ENCODE measurements at regions not wholly inside any gene's neighbourhood (a gene's known extent, or its start where the extent isn't known, plus 50 kb on each side); places are given as distances from the start of the nearest gene placed in this dataset.

- no peak for DNase-seq (ENCODE audit: low spot score)
Measured at GRCh38 chr19:27758626-27759505, 1454.1 kb downstream of the UQCRFS1 start.

- DNase-seq (ENCODE audit: low spot score), result no peak
Measured at GRCh38 chr19:27754700-27755099, 1458.3 kb downstream of the UQCRFS1 start.

- DNase-seq (ENCODE audit: low spot score), result no peak
Measured at GRCh38 chr19:27753622-27754021, 1459.3 kb downstream of the UQCRFS1 start.

- no peak for DNase-seq (ENCODE audit: low spot score)
Measured at GRCh38 chr19:27752530-27753184, 1460.3 kb downstream of the UQCRFS1 start.

GRCh38 chr19:27751044-27751391 is 1461.9 kb downstream of the UQCRFS1 start:
- DNase-seq (ENCODE audit: low spot score), result no peak

GRCh38 chr19:27750391-27751043 is 1462.4 kb downstream of the UQCRFS1 start:
- DNase-seq (ENCODE audit: low spot score), result no peak

GRCh38 chr19:27748551-27749152 is 1464.3 kb downstream of the UQCRFS1 start:
- DNase-seq (ENCODE audit: low spot score), result no peak

- no peak for DNase-seq (ENCODE audit: low spot score)
Measured at GRCh38 chr19:27746691-27747380, 1466.1 kb downstream of the UQCRFS1 start.

GRCh38 chr19:27745978-27746542 is 1466.9 kb downstream of the UQCRFS1 start:
- no peak for DNase-seq (ENCODE audit: low spot score)

GRCh38 chr19:27744926-27745768 is 1467.8 kb downstream of the UQCRFS1 start:
- no peak for DNase-seq (ENCODE audit: low spot score)

- DNase-seq (ENCODE audit: low spot score), result no peak
Measured at GRCh38 chr19:27742041-27742440, 1470.9 kb downstream of the UQCRFS1 start.

GRCh38 chr19:27741236-27741635 is 1471.7 kb downstream of the UQCRFS1 start:
- DNase-seq (ENCODE audit: low spot score), result no peak

- no peak for DNase-seq (ENCODE audit: low spot score)
Measured at GRCh38 chr19:27740396-27740795, 1472.6 kb downstream of the UQCRFS1 start.

- no peak for DNase-seq (ENCODE audit: low spot score)
Measured at GRCh38 chr19:27738569-27739193, 1474.3 kb downstream of the UQCRFS1 start.

- no peak for DNase-seq (ENCODE audit: low spot score)
Measured at GRCh38 chr19:27736225-27736624, 1476.7 kb downstream of the UQCRFS1 start.

GRCh38 chr19:27735314-27735713 is 1477.6 kb downstream of the UQCRFS1 start:
- no peak for DNase-seq (ENCODE audit: low spot score)

- no peak for DNase-seq (ENCODE audit: low spot score)
Measured at GRCh38 chr19:27734496-27735220, 1478.3 kb downstream of the UQCRFS1 start.

GRCh38 chr19:27733551-27734266 is 1479.2 kb downstream of the UQCRFS1 start:
- no peak for DNase-seq (ENCODE audit: low spot score)

Data from HT-29 (cell line).